ENCODE measurements at regions not wholly inside any gene's neighbourhood (a gene's known extent, or its start where the extent isn't known, plus 50 kb on each side); places are given as distances from the start of the nearest gene placed in this dataset.

GRCh38 chr4:103895876-103896465, 176.2 kb upstream of the TACR3 start:
- Histone ChIP-seq H3K4me2 (replicated peaks; ENCODE audit: low read depth, low read length, poor library complexity, severe bottlenecking) (no peak overlapping the region), H3K79me2 (ENCODE audit: control insufficient read depth, insufficient read depth, low read length) (no peaks in the 10 kb centered on the region), H3K9me3 (ENCODE audit: control extremely low read depth in 1 of 3, control insufficient read depth in 2 of 3, insufficient read depth in 1 of 3, low read length in 2 of 3) (no peaks in the 10 kb centered on the region), H3K4me3 (ENCODE audit: control extremely low read depth in 1 of 5, extremely low read depth in 1 of 5, insufficient read depth in 1 of 5, low read depth in 2 of 5, low read length in 4 of 5) (no peak overlapping the region), H2AFZ (ENCODE audit: insufficient read depth, low read depth, low read length, poor library complexity, severe bottlenecking) (no peak overlapping the region), H3K4me1 (ENCODE audit: control insufficient read depth in 2 of 2, insufficient read depth in 2 of 2, low read length in 2 of 2) (no peaks in the 10 kb centered on the region), H3K36me3 (replicated peaks in 1 of 2; ENCODE audit: control extremely low read depth in 1 of 2, control insufficient read depth in 1 of 2, extremely low read depth in 1 of 2, insufficient read depth in 2 of 2, low read length in 1 of 2) (no peaks in the 10 kb centered on the region), H4K20me1 (ENCODE audit: control insufficient read depth, insufficient read depth, low read length, poor library complexity, severe bottlenecking) (no peaks in the 10 kb centered on the region), H3K27ac (ENCODE audit: low read length in 2 of 2) (no peak overlapping the region), H3K27me3 (replicated peaks in 1 of 4; ENCODE audit: control extremely low read depth in 1 of 4, control insufficient read depth in 3 of 4, insufficient read depth in 4 of 4, low read length in 3 of 4) (no peaks in the 10 kb centered on the region), H3K9ac (ENCODE audit: low read length) (no peak overlapping the region)
- intact Hi-C loops (cut with micrococcal nuclease): no loop called here
- CTCF ChIA-PET: no interaction called here
- peaks cover 5% of the 10 kb centered on the region for H3K9me3 Mint-ChIP-seq (ENCODE audit: insufficient read depth)
- H3K4me1 Mint-ChIP-seq: no peaks in the 10 kb centered on the region
- H3K27me3 Mint-ChIP-seq: no peaks in the 10 kb centered on the region
- TF ChIP-seq EZH2 (IDR thresholded peaks at IDR 0.05; ENCODE audit: borderline replicate concordance, insufficient read depth, low read depth, low read length, poor library complexity, severe bottlenecking): no peak
- no peak for TF ChIP-seq CTCF (IDR thresholded peaks at IDR 0.05)
- H3K27ac Mint-ChIP-seq: no peak overlapping the region
- DNase-seq (no peak), ATAC-seq (ENCODE audit: low read depth) (no peak)
- no peak overlapping the region for H3K4me3 Mint-ChIP-seq
- POLR2A ChIA-PET: no interaction called here

- H3K36me3 ChIP-seq (replicated peaks in 1 of 2; ENCODE audit: control extremely low read depth in 1 of 2, control insufficient read depth in 1 of 2, extremely low read depth in 1 of 2, insufficient read depth in 2 of 2, low read length in 1 of 2): no peaks in the 10 kb centered on the region
- no peak overlapping the region for H3K4me2 ChIP-seq (replicated peaks; ENCODE audit: low read depth, low read length, poor library complexity, severe bottlenecking)
- ATAC-seq (ENCODE audit: low read depth): no peak
- Mint-ChIP-seq H3K4me3 (no peak overlapping the region), H3K27ac (no peak overlapping the region), H3K9me3 (ENCODE audit: insufficient read depth) (peaks cover 2% of the 10 kb centered on the region), H3K27me3 (no peaks in the 10 kb centered on the region), H3K4me1 (no peaks in the 10 kb centered on the region)
- no peak overlapping the region for H3K4me3 ChIP-seq (ENCODE audit: control extremely low read depth in 1 of 5, extremely low read depth in 1 of 5, insufficient read depth in 1 of 5, low read depth in 2 of 5, low read length in 4 of 5)
- H4K20me1 ChIP-seq (ENCODE audit: control insufficient read depth, insufficient read depth, low read length, poor library complexity, severe bottlenecking): no peaks in the 10 kb centered on the region
- POLR2A ChIA-PET: no interaction called here
- intact Hi-C loops (cut with micrococcal nuclease): no loop called here
- no CpG with 5 or more reads among the region's 3 CpGs for WGBS (ENCODE audit: insufficient coverage)
- H3K79me2 ChIP-seq (ENCODE audit: control insufficient read depth, insufficient read depth, low read length): no peaks in the 10 kb centered on the region
- H3K9me3 ChIP-seq (ENCODE audit: control extremely low read depth in 1 of 3, control insufficient read depth in 2 of 3, insufficient read depth in 1 of 3, low read length in 2 of 3): no peaks in the 10 kb centered on the region
- no peak overlapping the region for H3K9ac ChIP-seq (ENCODE audit: low read length)
- TF ChIP-seq EZH2 (IDR thresholded peaks at IDR 0.05; ENCODE audit: borderline replicate concordance, insufficient read depth, low read depth, low read length, poor library complexity, severe bottlenecking) (no peak), CTCF (IDR thresholded peaks at IDR 0.05) (no peak)
- no peak overlapping the region for H2AFZ ChIP-seq (ENCODE audit: insufficient read depth, low read depth, low read length, poor library complexity, severe bottlenecking)
- no peaks in the 10 kb centered on the region for H3K4me1 ChIP-seq (ENCODE audit: control insufficient read depth in 2 of 2, insufficient read depth in 2 of 2, low read length in 2 of 2)
- CTCF ChIA-PET: no interaction called here
- no peak overlapping the region for H3K27ac ChIP-seq (ENCODE audit: low read length in 2 of 2)
- H3K27me3 ChIP-seq (replicated peaks in 1 of 4; ENCODE audit: control extremely low read depth in 1 of 4, control insufficient read depth in 3 of 4, insufficient read depth in 4 of 4, low read length in 3 of 4): no peaks in the 10 kb centered on the region
- DNase-seq: no peak
Observed at GRCh38 chr4:103892586-103892985, 172.8 kb upstream of the TACR3 start.

All from B cell (primary cell).